IMR-90 (cell line): ENCODE measurements at regions not wholly inside any gene's neighbourhood (a gene's known extent, or its start where the extent isn't known, plus 50 kb on each side); places are given as distances from the start of the nearest gene placed in this dataset.
A peak's percentile ranks its signal among the peaks of the same experiment; 100 is the strongest.

Experiments used
- ATAC-seq: fragments of 200-7000 bp; cut with Tn5 transposase; 2 replicates; pipeline ENCODE4 v1.9.1; 2020; ENCODE audit warnings: low read depth, mild to moderate bottlenecking, moderate library complexity
- BruUV-seq: library from RNA; stranded (reverse); fragments of 400-500 nt; replicated peaks from 2 replicates; lab custom pipeline; 2021; lab: Mats Ljungman, UMichigan
- CTCF ChIA-PET: fragments of 300-600 bp; formaldehyde crosslinking; extraction: SDS; loops from one replicate; lab custom pipeline; 2021; ENCODE audit warnings: antibody characterized with exemption; lab: Yijun Ruan, JAX
- POLR2A ChIA-PET: fragments of 300-600 bp; sonication (Branson Sonifier 250); formaldehyde crosslinking; loops from one replicate; lab custom pipeline; 2022; ENCODE audit warnings: antibody characterized with exemption; ENCODE audit not compliant: unreplicated experiment; lab: Charles Lee
- DNase-seq: peaks from one replicate; pipeline ENCODE4 v3.0.0; 2013
- H2AFZ ChIP-seq: replicated peaks from 2 replicates; pipeline ENCODE3; 2013; ENCODE audit warnings: low read length, mild to moderate bottlenecking; ENCODE audit not compliant: poor library complexity
- H2AK5ac ChIP-seq: 2 replicates; pipeline ENCODE4 v1.6.1; 2013; ENCODE audit warnings: low read depth, low read length, inconsistent platforms
- H2AK9ac ChIP-seq: replicated peaks from 2 replicates; pipeline ENCODE3; 2013; ENCODE audit warnings: mild to moderate bottlenecking, low read depth, low read length, moderate library complexity; ENCODE audit not compliant: poor library complexity
- H2BK120ac ChIP-seq: 2 replicates; pipeline ENCODE4 v1.6.1; 2013; ENCODE audit warnings: low read depth, low read length, inconsistent platforms
- H2BK15ac ChIP-seq: 3 replicates; pipeline ENCODE4 v1.6.1; 2013; ENCODE audit warnings: low read depth, low read length, inconsistent platforms
- H2BK20ac ChIP-seq: 2 replicates; pipeline ENCODE4 v1.6.1; 2013; ENCODE audit warnings: low read depth, mild to moderate bottlenecking, inconsistent platforms, low read length, moderate library complexity
- H2BK5ac ChIP-seq: 2 replicates; pipeline ENCODE4 v1.6.1; 2013; ENCODE audit warnings: mild to moderate bottlenecking, low read depth, low read length, inconsistent platforms; ENCODE audit not compliant: poor library complexity, severe bottlenecking
- H3K14ac ChIP-seq: replicated peaks from 2 replicates; pipeline ENCODE4 v1.6.1; 2013; ENCODE audit warnings: low read depth, low read length, inconsistent platforms
- H3K18ac ChIP-seq: 2 replicates; pipeline ENCODE4 v1.6.1; 2013; ENCODE audit warnings: low read depth, low read length, control low read depth
- H3K23ac ChIP-seq: 2 replicates; pipeline ENCODE4 v1.6.1; 2013; ENCODE audit warnings: low read depth, low read length, inconsistent platforms
- H3K27ac ChIP-seq: 2 replicates; pipeline ENCODE4 v1.5.1; 2013; ENCODE audit warnings: mild to moderate bottlenecking, control low read depth, low read length; ENCODE audit not compliant: insufficient read depth
- H3K27me3 ChIP-seq: 2 replicates; pipeline ENCODE4 v1.6.1; 2013; ENCODE audit warnings: low read length; ENCODE audit not compliant: control insufficient read depth, insufficient read depth
- H3K36me3 ChIP-seq: 2 replicates; pipeline ENCODE4 v1.6.1; 2013; ENCODE audit warnings: low read length, mixed read lengths; ENCODE audit not compliant: control insufficient read depth, insufficient read depth
- H3K4ac ChIP-seq: 2 replicates; pipeline ENCODE4 v1.6.1; 2013; ENCODE audit warnings: low read depth, low read length, inconsistent platforms
- H3K4me1 ChIP-seq: 2 replicates; pipeline ENCODE4 v1.6.1; 2013; ENCODE audit warnings: low read length, mixed read lengths; ENCODE audit not compliant: control insufficient read depth, insufficient read depth
- H3K4me2 ChIP-seq: 2 replicates; pipeline ENCODE4 v1.6.1; 2013; ENCODE audit warnings: low read depth, mild to moderate bottlenecking, control low read depth, low read length, moderate library complexity
- H3K4me3 ChIP-seq: 2 replicates; pipeline ENCODE4 v1.5.1; 2013; ENCODE audit warnings: low read depth, mild to moderate bottlenecking, control low read depth, low read length, moderate library complexity; ENCODE audit not compliant: insufficient read depth
- H3K56ac ChIP-seq: 2 replicates; pipeline ENCODE4 v1.6.1; 2013; ENCODE audit warnings: low read length, inconsistent platforms; ENCODE audit not compliant: insufficient read depth; ENCODE audit errors: extremely low read depth
- H3K79me1 ChIP-seq, 2 experiments: 2 replicates each; pipeline ENCODE4 v1.6.1; 2013; ENCODE audit warnings: low read length in 2 of 2, inconsistent platforms in 1 of 2, low read depth in 1 of 2
- H3K9ac ChIP-seq: 2 replicates; pipeline ENCODE4 v1.6.1; 2013; ENCODE audit warnings: low read depth, low read length, control low read depth
- H3K9me1 ChIP-seq: 2 replicates; pipeline ENCODE4 v1.6.1; 2013; ENCODE audit warnings: low read length, inconsistent platforms; ENCODE audit not compliant: insufficient read depth
- H3K9me3 ChIP-seq: 2 replicates; pipeline ENCODE4 v1.6.1; 2013; ENCODE audit warnings: low read length; ENCODE audit not compliant: control insufficient read depth, insufficient read depth
- H4K20me1 ChIP-seq: 2 replicates; pipeline ENCODE4 v1.6.1; 2013; ENCODE audit warnings: low read length, inconsistent platforms; ENCODE audit not compliant: insufficient read depth
- H4K5ac ChIP-seq: 2 replicates; pipeline ENCODE4 v1.6.1; 2013; ENCODE audit warnings: mild to moderate bottlenecking, low read depth, low read length, control low read depth
- H4K8ac ChIP-seq, 2 experiments: 2 replicates each; pipeline ENCODE4 v1.6.1; 2013; ENCODE audit warnings: low read depth in 2 of 2, low read length in 2 of 2, control low read depth in 1 of 2, inconsistent platforms in 1 of 2
- H4K91ac ChIP-seq: 2 replicates; pipeline ENCODE4 v1.6.1; 2013; ENCODE audit warnings: low read depth, low read length, inconsistent platforms; ENCODE audit not compliant: insufficient read depth
- CEBPB ChIP-seq: IDR thresholded peaks from 2 replicates; pipeline ENCODE4 v1.6.1; 2012; ENCODE audit warnings: low read depth, low read length, improper control_type of control experiment
- MAFK ChIP-seq: IDR thresholded peaks from 2 replicates; pipeline ENCODE4 v1.6.1; 2012; ENCODE audit warnings: low read depth, low read length, improper control_type of control experiment
- WGBS, 2 experiments: methylation state at CpG; one replicate each; pipeline versions ENCODE4 v1.1.5 to v1.1.7; 2013; ENCODE audit warnings: missing lambda C conversion rate in 2 of 2; ENCODE audit not compliant: insufficient read length in 1 of 2; ENCODE audit errors: extremely low coverage in 2 of 2; 5-methylcytosine and 5-hydroxymethylcytosine counted together
- dilution Hi-C: fragments of 300-500 bp; cut with HindIII; formaldehyde crosslinking; loops from one replicate; pipeline ENCODE4 v1.14.3; 2018; ENCODE audit warnings: low sequenced_read_pairs; ENCODE audit not compliant: unreplicated experiment
- in situ Hi-C: fragments of 300-500 bp; cut with MboI; formaldehyde crosslinking; loops from 3 replicates; pipeline ENCODE4 v1.14.3; 2019; ENCODE audit warnings: low sequenced_read_pairs, inconsistent platforms, mixed read lengths
- intact Hi-C: fragments of 100-400 bp; cut with micrococcal nuclease; formaldehyde crosslinking; loops from 2 replicates; pipeline ENCODE4 v1.10.0; 2022

DNA sequence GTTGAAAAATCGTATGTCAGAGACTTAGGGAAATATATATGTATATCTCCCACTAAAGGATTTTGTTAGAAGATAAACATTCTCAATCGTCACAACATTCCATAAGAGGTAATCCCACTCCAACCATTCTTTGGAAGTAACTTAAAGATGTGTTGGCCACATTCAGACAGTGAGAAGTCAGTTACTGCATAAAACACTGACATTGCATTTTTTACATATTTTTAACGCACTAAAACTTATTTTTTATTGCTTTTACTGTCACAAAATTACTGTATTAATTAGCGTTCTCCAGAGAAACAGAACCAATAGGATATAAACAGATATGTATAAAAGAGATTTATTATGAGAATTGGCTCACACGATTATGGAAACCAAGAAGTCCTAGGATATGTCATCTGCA lies 74.3 kb upstream of the VGLL2 start:
- intact Hi-C loops (no loop called here), in situ Hi-C loops (no loop called here), dilution Hi-C loops (no loop called here)
- Histone ChIP-seq H3K9ac (no peak overlapping the region), H2BK15ac (no peak overlapping the region), H2AK9ac (no peak overlapping the region), H4K5ac (no peak overlapping the region), H3K36me3 (no peaks in the 10 kb centered on the region), H2BK120ac (no peak overlapping the region), H3K9me3 (no peaks in the 10 kb centered on the region; the same call in 1 of the 2 replicates), H3K27me3 (no peaks in the 10 kb centered on the region), H3K4me2 (no peak overlapping the region), H3K4me3 (no peak overlapping the region), H2BK20ac (no peak overlapping the region), H3K4me1 (no peaks in the 10 kb centered on the region), H3K27ac (no peak overlapping the region), H3K18ac (no peak overlapping the region), H3K14ac (no peak overlapping the region), H2AK5ac (no peak overlapping the region), H3K79me1 (no peaks in the 10 kb centered on the region), H3K9me1 (no peaks in the 10 kb centered on the region), H4K20me1 (no peaks in the 10 kb centered on the region), H3K4ac (no peak overlapping the region), H4K91ac (no peak overlapping the region), H2AFZ (no peak overlapping the region), H4K8ac (no peak overlapping the region), H3K56ac (no peak overlapping the region), H2BK5ac (no peak overlapping the region), H3K23ac (no peak overlapping the region)
- TF ChIP-seq MAFK (peak; percentile 54; the same call in 1 of the 2 replicates), CEBPB (no peak)
- ATAC-seq (no peak), DNase-seq (no peak)
- BruUV-seq = no TSS peak
- CTCF ChIA-PET = no interaction called here
- POLR2A ChIA-PET = no interaction called here
- WGBS, 2 experiments = no CpG with 5 or more reads among the region's 5 CpGs
